Progenitor cell of endocrine pancreas (in vitro differentiated cells): ENCODE measurements at regions not wholly inside any gene's neighbourhood (a gene's known extent, or its start where the extent isn't known, plus 50 kb on each side); places are given as distances from the start of the nearest gene placed in this dataset.

Experiments
- DNase-seq: peaks from one replicate; pipeline ENCODE4 v3.0.0; 2021; ENCODE audit warnings: low spot score; ENCODE audit not compliant: unreplicated experiment
- H3K27ac Mint-ChIP-seq: 2 replicates; pipeline ENCODE4 v1.8.0; 2021; ENCODE audit warnings: mild to moderate bottlenecking, moderate library complexity, mixed read lengths
- H3K27me3 Mint-ChIP-seq: 2 replicates; pipeline ENCODE4 v1.8.0; 2021; ENCODE audit warnings: mixed read lengths
- H3K36me3 Mint-ChIP-seq: 2 replicates; pipeline ENCODE4 v1.8.0; 2022; ENCODE audit warnings: mixed read lengths; ENCODE audit not compliant: insufficient read depth
- H3K4me1 Mint-ChIP-seq: 2 replicates; pipeline ENCODE4 v1.8.0; 2021; ENCODE audit warnings: low read depth, mixed read lengths
- H3K4me3 Mint-ChIP-seq: 2 replicates; pipeline ENCODE4 v1.8.0; 2021; ENCODE audit warnings: low read depth, mild to moderate bottlenecking, moderate library complexity, mixed read lengths
- H3K9me3 Mint-ChIP-seq: 2 replicates; pipeline ENCODE4 v1.8.0; 2021; ENCODE audit warnings: low read depth, mixed read lengths
- TF ChIP-seq, protein P1 (sequence below): fragments of 200-600 bp; sonication (generic); IDR thresholded peaks from one replicate; pipeline ENCODE4 v1.5.0; 2021; ENCODE audit warnings: antibody characterized with exemption, mild to moderate bottlenecking; ENCODE audit not compliant: unreplicated experiment

DNA sequence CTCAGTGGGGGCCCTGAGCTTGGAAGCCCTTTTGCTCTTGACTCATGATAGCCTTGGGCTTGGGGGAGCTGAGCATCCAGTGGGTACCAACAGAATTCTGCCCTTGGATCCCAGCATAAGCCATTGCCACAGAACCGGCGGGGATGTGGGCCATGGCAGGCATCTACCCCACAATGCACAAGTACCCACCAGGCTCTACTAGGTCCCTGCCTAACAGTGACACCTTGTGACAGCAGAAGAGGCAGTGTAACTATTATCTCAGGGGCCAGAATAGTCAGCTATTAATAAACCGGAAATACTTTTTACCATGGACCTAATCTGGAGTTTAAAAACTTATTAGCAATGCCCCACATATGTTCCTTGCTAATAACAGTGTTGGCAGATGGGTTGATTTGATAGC is 397.2 kb downstream of the TMEM182 start:
- H3K27ac Mint-ChIP-seq = no peak overlapping the region
- no peaks in the 10 kb centered on the region for H3K36me3 Mint-ChIP-seq
- no peaks in the 10 kb centered on the region for H3K9me3 Mint-ChIP-seq
- no peak for DNase-seq
- H3K4me3 Mint-ChIP-seq = no peak overlapping the region
- peaks cover 2% of the 10 kb centered on the region for H3K4me1 Mint-ChIP-seq
- peaks cover 4% of the 10 kb centered on the region for H3K27me3 Mint-ChIP-seq
- TF ChIP-seq, protein P1, sequence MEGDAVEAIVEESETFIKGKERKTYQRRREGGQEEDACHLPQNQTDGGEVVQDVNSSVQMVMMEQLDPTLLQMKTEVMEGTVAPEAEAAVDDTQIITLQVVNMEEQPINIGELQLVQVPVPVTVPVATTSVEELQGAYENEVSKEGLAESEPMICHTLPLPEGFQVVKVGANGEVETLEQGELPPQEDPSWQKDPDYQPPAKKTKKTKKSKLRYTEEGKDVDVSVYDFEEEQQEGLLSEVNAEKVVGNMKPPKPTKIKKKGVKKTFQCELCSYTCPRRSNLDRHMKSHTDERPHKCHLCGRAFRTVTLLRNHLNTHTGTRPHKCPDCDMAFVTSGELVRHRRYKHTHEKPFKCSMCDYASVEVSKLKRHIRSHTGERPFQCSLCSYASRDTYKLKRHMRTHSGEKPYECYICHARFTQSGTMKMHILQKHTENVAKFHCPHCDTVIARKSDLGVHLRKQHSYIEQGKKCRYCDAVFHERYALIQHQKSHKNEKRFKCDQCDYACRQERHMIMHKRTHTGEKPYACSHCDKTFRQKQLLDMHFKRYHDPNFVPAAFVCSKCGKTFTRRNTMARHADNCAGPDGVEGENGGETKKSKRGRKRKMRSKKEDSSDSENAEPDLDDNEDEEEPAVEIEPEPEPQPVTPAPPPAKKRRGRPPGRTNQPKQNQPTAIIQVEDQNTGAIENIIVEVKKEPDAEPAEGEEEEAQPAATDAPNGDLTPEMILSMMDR = no peak

DNA sequence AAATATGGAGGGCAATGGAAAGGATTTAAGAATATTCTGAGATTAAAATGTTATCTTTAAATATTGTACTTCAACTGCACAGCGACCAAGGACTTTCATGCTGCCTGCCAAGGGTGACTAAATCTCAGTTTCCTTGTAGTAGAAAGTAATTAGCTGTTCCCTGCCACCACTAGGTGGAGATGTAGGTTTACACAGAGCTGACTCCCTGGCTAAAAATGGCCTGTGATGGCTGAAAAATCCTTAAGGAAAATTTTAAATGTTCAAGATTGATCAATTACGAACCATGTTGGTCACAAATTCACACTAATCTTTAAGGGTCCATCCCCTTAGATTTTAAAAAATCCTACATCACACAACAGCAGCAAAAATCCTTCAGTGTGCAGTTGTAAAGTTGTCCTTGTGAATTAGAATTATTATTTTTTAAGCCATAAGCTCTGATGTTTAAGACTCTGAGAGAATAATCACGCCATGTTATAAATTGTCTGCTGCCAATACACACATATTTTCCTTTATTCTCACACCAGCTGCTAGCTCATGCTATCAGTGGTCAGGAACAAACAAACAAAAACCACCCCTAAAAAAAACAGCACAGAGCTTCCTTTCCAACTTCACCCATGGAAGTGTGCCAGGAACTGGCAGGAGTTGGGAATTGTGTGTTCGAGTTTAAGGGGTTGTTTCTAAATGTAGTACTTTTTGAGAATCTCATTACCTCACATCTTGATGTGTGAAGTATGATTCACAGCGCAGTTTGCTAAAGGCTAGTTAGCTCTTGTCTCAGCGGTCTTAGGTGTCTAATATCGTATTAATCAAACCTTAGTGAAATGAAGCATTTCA is 399.8 kb downstream of the TMEM182 start:
- Mint-ChIP-seq H3K27ac (no peak overlapping the region), H3K27me3 (peaks cover 4% of the 10 kb centered on the region), H3K4me1 (peaks cover 7% of the 10 kb centered on the region), H3K36me3 (no peaks in the 10 kb centered on the region), H3K4me3 (no peak overlapping the region), H3K9me3 (no peaks in the 10 kb centered on the region)
- TF ChIP-seq, protein P1 = peak; percentile 93
- DNase-seq = no peak

DNA sequence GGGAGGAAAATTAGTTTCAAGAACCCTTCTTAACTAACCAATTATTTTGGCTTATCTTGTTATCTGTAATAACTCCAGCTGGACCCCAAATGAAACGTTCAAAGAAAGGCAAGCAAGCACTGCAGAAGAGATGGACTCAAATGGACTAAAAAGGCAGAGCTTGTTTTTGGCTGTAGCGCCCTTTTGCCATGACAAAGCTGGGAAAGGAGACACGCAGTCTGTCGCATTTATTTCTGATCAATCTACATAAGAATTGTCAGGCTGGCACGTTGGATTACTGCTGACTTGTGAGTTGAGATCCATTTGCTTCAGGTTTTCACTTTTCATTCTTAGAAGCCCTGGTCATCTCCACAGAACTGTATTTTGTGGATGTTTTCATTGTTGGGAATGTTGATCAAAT is 402.9 kb downstream of the TMEM182 start:
- TF ChIP-seq, protein P1 = no peak

DNA sequence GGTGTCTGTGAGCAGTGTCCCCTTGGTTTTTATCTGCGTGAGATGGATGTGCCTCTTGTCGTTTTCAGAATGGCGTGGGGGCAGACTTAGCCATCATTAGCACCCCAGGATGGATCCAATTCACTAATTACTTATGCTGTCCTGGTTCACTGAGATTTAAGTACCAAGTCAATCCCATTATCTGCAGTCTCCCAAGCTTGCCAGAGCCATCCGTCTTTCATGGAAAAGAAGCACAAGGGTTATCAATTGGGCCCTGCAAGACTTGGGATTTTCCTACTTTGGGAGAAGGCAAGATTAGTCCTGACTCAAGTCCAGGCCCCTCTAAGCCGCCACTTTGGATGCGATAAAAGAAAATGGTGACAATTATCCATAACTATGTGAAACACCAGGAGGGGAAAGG is 404.0 kb downstream of the TMEM182 start:
- H3K27me3 Mint-ChIP-seq = no peaks in the 10 kb centered on the region
- TF ChIP-seq, protein P1 = no peak
- no peak for DNase-seq
- no peak overlapping the region for H3K27ac Mint-ChIP-seq
- H3K4me3 Mint-ChIP-seq = no peak overlapping the region
- H3K36me3 Mint-ChIP-seq = no peaks in the 10 kb centered on the region
- no peaks in the 10 kb centered on the region for H3K9me3 Mint-ChIP-seq
- peaks cover 11% of the 10 kb centered on the region for H3K4me1 Mint-ChIP-seq

More for the DNA sequence above, 402.9 kb downstream of the TMEM182 start:
- peaks cover 11% of the 10 kb centered on the region for H3K4me1 Mint-ChIP-seq
- no peaks in the 10 kb centered on the region for H3K36me3 Mint-ChIP-seq
- no peak for DNase-seq
- peaks cover 3% of the 10 kb centered on the region for H3K27me3 Mint-ChIP-seq
- H3K4me3 Mint-ChIP-seq = no peak overlapping the region
- H3K27ac Mint-ChIP-seq = no peak overlapping the region
- no peaks in the 10 kb centered on the region for H3K9me3 Mint-ChIP-seq

DNA sequence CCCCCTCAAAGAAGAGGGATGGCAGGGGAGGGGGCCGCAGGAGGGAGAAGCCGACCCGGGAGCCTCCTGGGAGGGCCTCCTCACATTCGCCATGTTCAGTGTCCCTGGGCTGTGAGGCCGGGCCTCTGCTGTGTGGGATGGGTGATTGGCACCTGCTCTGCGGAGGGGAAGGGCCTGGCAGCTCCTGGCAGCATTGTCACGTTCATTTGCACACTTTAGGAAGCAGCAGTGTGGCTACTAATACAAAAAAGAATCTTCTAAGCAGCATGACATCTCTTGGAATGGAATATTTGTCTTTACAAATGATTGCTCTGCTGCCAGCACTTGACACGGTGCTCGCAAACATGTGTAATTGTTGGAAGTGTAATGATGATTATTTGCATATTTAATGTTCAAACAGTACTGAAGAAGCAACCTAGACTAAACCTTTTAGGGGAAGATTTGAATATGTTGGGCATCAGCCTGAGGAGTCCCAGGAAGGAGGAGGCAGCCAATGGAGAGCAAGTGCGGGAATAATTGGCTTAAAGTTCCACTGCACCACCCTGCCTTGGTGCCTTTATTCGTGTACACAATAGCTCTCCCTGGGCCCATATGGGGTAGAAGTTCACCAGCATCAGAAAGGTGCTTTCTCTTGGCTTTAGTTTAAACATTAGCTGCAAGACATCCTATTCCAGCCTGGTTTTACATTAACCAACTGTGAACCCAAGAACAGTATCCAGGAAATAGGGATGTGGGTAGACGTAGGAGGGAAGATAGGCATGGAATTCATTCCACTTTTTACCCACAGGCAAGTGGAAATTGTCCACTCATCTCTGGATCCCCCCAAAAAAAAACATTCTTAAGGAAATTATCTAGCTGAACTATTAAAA is 404.9 kb downstream of the TMEM182 start:
- Mint-ChIP-seq H3K27me3 (no peaks in the 10 kb centered on the region), H3K36me3 (no peaks in the 10 kb centered on the region), H3K4me3 (no peak overlapping the region), H3K4me1 (peaks cover 11% of the 10 kb centered on the region), H3K27ac (no peak overlapping the region), H3K9me3 (no peaks in the 10 kb centered on the region)
- TF ChIP-seq, protein P1 = no peak
- no peak for DNase-seq
